ENCODE measurements at regions not wholly inside any gene's neighbourhood (a gene's known extent, or its start where the extent isn't known, plus 50 kb on each side); places are given as distances from the start of the nearest gene placed in this dataset.

DNA sequence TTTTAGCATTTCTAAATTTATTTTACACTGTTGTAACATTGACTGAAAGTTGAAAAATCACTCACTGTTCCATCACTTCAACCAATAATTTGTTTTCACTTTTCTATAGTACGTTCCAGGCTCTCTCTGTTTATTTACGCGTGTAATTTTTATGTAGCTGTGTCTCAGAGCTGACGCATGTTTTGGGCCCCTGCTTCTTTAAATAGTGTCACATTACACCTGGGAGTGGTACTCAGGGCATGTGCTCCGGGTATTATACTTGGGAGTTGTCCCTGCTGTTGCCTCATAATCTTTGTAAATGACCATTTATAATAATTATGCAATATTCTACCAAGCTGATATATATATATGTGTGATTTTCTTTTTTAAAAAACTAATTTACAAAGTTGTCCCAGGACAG, 132.8 kb upstream of the CPM start:
- CTCF ChIA-PET = interaction anchor here (0.9 to 2.7 kb wide), 2 partner anchors 125 to 166 kb away, joined by 4 to 8 read pairs; no protein-coding TSS in a partner anchor
- peak; percentile 52 for DNase-seq
- Mint-ChIP-seq H3K4me1 (ENCODE audit: low read depth, unreplicated experiment) (peaks cover 60% of the 10 kb centered on the region), H3K27ac (ENCODE audit: unreplicated experiment) (peak overlapping the region; percentile 91), H3K36me3 (ENCODE audit: insufficient read depth, unreplicated experiment) (no peaks in the 10 kb centered on the region), H3K9me3 (ENCODE audit: low read depth, unreplicated experiment) (no peaks in the 10 kb centered on the region), H3K4me3 (ENCODE audit: low read depth, unreplicated experiment) (no peak overlapping the region), H3K27me3 (ENCODE audit: unreplicated experiment) (no peaks in the 10 kb centered on the region)
- TF ChIP-seq, protein P1, sequence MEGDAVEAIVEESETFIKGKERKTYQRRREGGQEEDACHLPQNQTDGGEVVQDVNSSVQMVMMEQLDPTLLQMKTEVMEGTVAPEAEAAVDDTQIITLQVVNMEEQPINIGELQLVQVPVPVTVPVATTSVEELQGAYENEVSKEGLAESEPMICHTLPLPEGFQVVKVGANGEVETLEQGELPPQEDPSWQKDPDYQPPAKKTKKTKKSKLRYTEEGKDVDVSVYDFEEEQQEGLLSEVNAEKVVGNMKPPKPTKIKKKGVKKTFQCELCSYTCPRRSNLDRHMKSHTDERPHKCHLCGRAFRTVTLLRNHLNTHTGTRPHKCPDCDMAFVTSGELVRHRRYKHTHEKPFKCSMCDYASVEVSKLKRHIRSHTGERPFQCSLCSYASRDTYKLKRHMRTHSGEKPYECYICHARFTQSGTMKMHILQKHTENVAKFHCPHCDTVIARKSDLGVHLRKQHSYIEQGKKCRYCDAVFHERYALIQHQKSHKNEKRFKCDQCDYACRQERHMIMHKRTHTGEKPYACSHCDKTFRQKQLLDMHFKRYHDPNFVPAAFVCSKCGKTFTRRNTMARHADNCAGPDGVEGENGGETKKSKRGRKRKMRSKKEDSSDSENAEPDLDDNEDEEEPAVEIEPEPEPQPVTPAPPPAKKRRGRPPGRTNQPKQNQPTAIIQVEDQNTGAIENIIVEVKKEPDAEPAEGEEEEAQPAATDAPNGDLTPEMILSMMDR (IDR thresholded peaks at IDR 0.05; ENCODE audit: unreplicated experiment) = no peak
- intact Hi-C loops (cut with micrococcal nuclease; ENCODE audit: unreplicated experiment) = loop anchor here (5.0 kb wide), 1 partner anchor 93 kb away; no protein-coding TSS in a partner anchor
- BruUV-seq (replicated peaks) = no TSS peak

DNA sequence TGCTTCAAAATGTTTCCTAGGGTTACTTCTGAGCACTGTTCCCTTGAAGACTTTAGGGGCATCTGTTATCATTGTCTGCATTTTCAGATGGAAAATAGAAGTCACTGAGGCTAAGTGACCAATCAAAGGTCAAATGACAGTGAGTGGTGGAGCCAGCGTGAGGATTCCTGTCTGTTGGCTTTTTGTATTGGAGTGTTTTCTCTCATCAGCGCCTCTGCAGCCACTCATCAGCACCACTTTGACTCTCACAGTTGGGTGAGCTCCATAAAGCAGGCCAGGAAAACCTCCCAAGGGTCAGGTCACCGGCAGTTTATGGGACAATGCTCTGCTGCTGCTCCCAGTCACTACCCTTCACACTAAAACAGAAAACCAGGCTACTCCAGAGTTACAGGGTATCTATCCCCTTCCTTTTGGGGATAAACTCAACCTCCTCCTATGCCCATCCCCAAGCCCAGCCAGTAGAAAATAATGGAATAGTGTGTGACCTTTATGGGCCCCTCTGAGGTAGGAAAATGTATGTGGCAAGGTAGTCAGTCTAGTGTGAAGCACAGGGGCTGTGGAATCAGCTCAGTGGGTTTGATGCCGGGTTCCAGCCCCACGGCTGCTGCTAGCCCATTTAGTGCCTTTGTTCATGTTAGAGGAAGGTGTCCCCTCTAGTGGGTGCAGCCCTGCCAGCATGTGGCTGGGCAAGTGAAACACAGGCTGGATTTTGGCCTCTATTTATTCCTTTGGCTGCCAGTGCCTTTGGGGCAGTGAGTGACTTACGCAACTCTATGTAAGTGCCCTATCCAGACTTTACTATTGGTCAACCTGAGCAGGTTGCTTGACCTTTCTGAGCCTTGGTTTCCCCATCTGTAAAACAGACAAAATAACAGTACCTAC, 133.8 kb upstream of the CPM start:
- no TSS peak for BruUV-seq (replicated peaks)

DNA sequence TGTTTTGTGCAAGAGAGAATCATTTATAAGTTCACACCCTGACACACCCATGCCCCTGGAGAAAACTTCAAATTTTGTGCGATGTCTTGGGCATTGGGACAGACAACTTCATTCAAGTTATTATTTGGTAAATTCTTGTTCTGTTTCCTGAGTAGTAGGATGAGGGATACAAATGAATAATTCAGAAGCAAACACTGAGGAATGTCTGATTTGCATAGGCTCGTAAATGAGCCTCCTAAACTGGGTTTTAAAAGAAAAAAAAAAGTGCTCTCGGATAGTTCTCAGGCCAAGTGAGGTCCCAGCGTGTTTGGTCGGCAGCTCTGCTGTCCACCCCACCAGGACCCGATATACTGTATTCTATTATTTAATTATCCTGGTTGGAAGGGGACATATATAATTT, 134.7 kb upstream of the CPM start:
- TF ChIP-seq, protein P1 (IDR thresholded peaks at IDR 0.05; ENCODE audit: unreplicated experiment) = no peak
- H3K4me3 Mint-ChIP-seq (ENCODE audit: low read depth, unreplicated experiment) = no peak overlapping the region
- H3K27me3 Mint-ChIP-seq (ENCODE audit: unreplicated experiment) = no peaks in the 10 kb centered on the region
- BruUV-seq (replicated peaks) = TSS peak; percentile 61
- H3K4me1 Mint-ChIP-seq (ENCODE audit: low read depth, unreplicated experiment) = peaks cover 57% of the 10 kb centered on the region
- no peak for DNase-seq
- H3K9me3 Mint-ChIP-seq (ENCODE audit: low read depth, unreplicated experiment) = no peaks in the 10 kb centered on the region
- H3K36me3 Mint-ChIP-seq (ENCODE audit: insufficient read depth, unreplicated experiment) = no peaks in the 10 kb centered on the region
- no peak overlapping the region for H3K27ac Mint-ChIP-seq (ENCODE audit: unreplicated experiment)
- intact Hi-C loops (cut with micrococcal nuclease; ENCODE audit: unreplicated experiment) = loop anchor here (2.0 to 5.0 kb wide), 4 partner anchors 15 to 203 kb away; no protein-coding TSS in a partner anchor
- CTCF ChIA-PET = interaction anchor here (0.8 to 2.7 kb wide), 3 partner anchors 14 to 135 kb away, joined by 3 to 22 read pairs (median 3); partner anchors contain the start of gene CPM

More for the DNA sequence above, 133.8 kb upstream of the CPM start:
- H3K4me3 Mint-ChIP-seq (ENCODE audit: low read depth, unreplicated experiment) = no peak overlapping the region
- no peak for DNase-seq
- no peaks in the 10 kb centered on the region for H3K27me3 Mint-ChIP-seq (ENCODE audit: unreplicated experiment)
- intact Hi-C loops (cut with micrococcal nuclease; ENCODE audit: unreplicated experiment) = loop anchor here (5.0 kb wide), 1 partner anchor 94 kb away; no protein-coding TSS in a partner anchor
- H3K27ac Mint-ChIP-seq (ENCODE audit: unreplicated experiment) = no peak overlapping the region
- TF ChIP-seq, protein P1 (IDR thresholded peaks at IDR 0.05; ENCODE audit: unreplicated experiment) = no peak
- CTCF ChIA-PET = interaction anchor here (0.6 to 0.8 kb wide), 2 partner anchors 134 to 500 kb away, joined by 3 read pairs; partner anchors contain the start of gene CPM
- no peaks in the 10 kb centered on the region for H3K9me3 Mint-ChIP-seq (ENCODE audit: low read depth, unreplicated experiment)
- no peaks in the 10 kb centered on the region for H3K36me3 Mint-ChIP-seq (ENCODE audit: insufficient read depth, unreplicated experiment)
- peaks cover 63% of the 10 kb centered on the region for H3K4me1 Mint-ChIP-seq (ENCODE audit: low read depth, unreplicated experiment)

DNA sequence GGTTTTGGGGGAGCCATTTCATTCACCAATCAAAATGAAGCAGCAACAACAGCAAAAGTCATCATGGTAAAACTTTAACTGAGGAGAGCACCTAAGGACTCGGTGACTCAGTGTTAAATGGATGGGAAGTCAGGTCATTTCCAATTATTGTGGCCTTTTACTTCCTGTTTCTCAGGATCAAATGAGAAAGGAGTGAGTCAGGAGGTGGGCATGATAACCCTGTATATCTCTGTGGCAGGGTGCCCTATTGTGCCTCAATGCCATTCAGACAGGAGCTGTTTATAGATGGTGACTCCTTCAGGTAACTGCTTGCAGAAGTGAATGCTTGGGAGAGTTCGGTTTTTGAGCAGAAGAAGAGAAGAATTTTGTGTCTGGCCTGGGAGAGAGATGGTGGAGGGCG, 135.5 kb upstream of the CPM start:
- no peaks in the 10 kb centered on the region for H3K27me3 Mint-ChIP-seq (ENCODE audit: unreplicated experiment)
- TF ChIP-seq, protein P1 (IDR thresholded peaks at IDR 0.05; ENCODE audit: unreplicated experiment) = no peak
- DNase-seq = peak; percentile 69
- H3K4me1 Mint-ChIP-seq (ENCODE audit: low read depth, unreplicated experiment) = peaks cover 57% of the 10 kb centered on the region
- H3K36me3 Mint-ChIP-seq (ENCODE audit: insufficient read depth, unreplicated experiment) = no peaks in the 10 kb centered on the region
- no TSS peak for BruUV-seq (replicated peaks)
- H3K27ac Mint-ChIP-seq (ENCODE audit: unreplicated experiment) = peak overlapping the region; percentile 33
- no peaks in the 10 kb centered on the region for H3K9me3 Mint-ChIP-seq (ENCODE audit: low read depth, unreplicated experiment)
- no peak overlapping the region for H3K4me3 Mint-ChIP-seq (ENCODE audit: low read depth, unreplicated experiment)
- CTCF ChIA-PET = interaction anchor here (0.6 to 2.7 kb wide), 7 partner anchors 15 to 172 kb away, joined by 3 to 22 read pairs (median 3); no protein-coding TSS in a partner anchor
- intact Hi-C loops (cut with micrococcal nuclease; ENCODE audit: unreplicated experiment) = loop anchor here (2.0 to 5.0 kb wide), 4 partner anchors 16 to 204 kb away; no protein-coding TSS in a partner anchor
